ENCODE measurements at regions not wholly inside any gene's neighbourhood (a gene's known extent, or its start where the extent isn't known, plus 50 kb on each side); places are given as distances from the start of the nearest gene placed in this dataset.
A peak's percentile ranks its signal among the peaks of the same experiment; 100 is the strongest.
"Not testable (repeated sequence)": the region's sequence is repeated elsewhere in the genome, so short reads cannot be mapped to it uniquely, and the experiment has no call there.

- H3K27me3 ChIP-seq (replicated peaks; ENCODE audit: insufficient read depth); in situ Hi-C loops (cut with MboI); DNase-seq; H2AFZ ChIP-seq; H3K36me3 ChIP-seq (ENCODE audit: low read depth); H3K9me2 ChIP-seq (ENCODE audit: insufficient read depth); H3K9me3 ChIP-seq (ENCODE audit: low read depth): not testable (repeated sequence)
- Histone ChIP-seq H3K4me1 (ENCODE audit: insufficient read depth) (peaks cover 47% of the 10 kb centered on the region), H3K9ac (peak overlapping the region; percentile 65), H3K27ac (peak overlapping the region; percentile 84), H3F3A (ENCODE audit: insufficient read depth) (peaks cover 36% of the 10 kb centered on the region), H3K79me2 (ENCODE audit: insufficient read depth) (peaks cover 73% of the 10 kb centered on the region), H4K20me1 (ENCODE audit: insufficient read depth) (peaks cover 13% of the 10 kb centered on the region; the same call in 1 of the 2 replicates), H3K4me3 (peak overlapping the region; percentile 59), H3K4me2 (ENCODE audit: unreplicated experiment) (peak overlapping the region; percentile 70)
- WGBS, 2 experiments (ENCODE audit: low coverage in 1 of 2, low lambda C conversion rate in 2 of 2, missing lambda C conversion rate in 2 of 2) = 51 to 54% methylated on average over 10 of the region's 10 CpGs
Observed at GRCh38 chr16:21517263-21517662, 82.1 kb upstream of the METTL9 start.

GRCh38 chr16:21519361-21520133 lies 79.8 kb upstream of the METTL9 start:
- H3K4me3 ChIP-seq = peak overlapping the region; percentile 74
- peaks cover 50% of the 10 kb centered on the region for H3K79me2 ChIP-seq (ENCODE audit: insufficient read depth)
- H3K9me2 ChIP-seq (ENCODE audit: insufficient read depth); in situ Hi-C loops (cut with MboI); H2AFZ ChIP-seq; H3K36me3 ChIP-seq (ENCODE audit: low read depth); H3K27me3 ChIP-seq (replicated peaks; ENCODE audit: insufficient read depth); H3K9me3 ChIP-seq (ENCODE audit: low read depth): not testable (repeated sequence)
- H3K4me2 ChIP-seq (ENCODE audit: unreplicated experiment) = peak overlapping the region; percentile 97
- peaks cover 13% of the 10 kb centered on the region; the same call in 1 of the 2 replicates for H4K20me1 ChIP-seq (ENCODE audit: insufficient read depth)
- H3K4me1 ChIP-seq (ENCODE audit: insufficient read depth) = peaks cover 29% of the 10 kb centered on the region
- peaks cover 43% of the 10 kb centered on the region for H3F3A ChIP-seq (ENCODE audit: insufficient read depth)
- WGBS, 2 experiments (ENCODE audit: low coverage in 1 of 2, low lambda C conversion rate in 2 of 2, missing lambda C conversion rate in 2 of 2) = 0 to 1% methylated on average over 44 to 52 of the region's 52 CpGs
- H3K9ac ChIP-seq = peak overlapping the region; percentile 98
- peak overlapping the region; percentile 89 for H3K27ac ChIP-seq
- peak; percentile 17 for DNase-seq

GRCh38 chr16:21520134-21521047 lies 79.0 kb upstream of the METTL9 start:
- H3K9me2 ChIP-seq (ENCODE audit: insufficient read depth); H3K27me3 ChIP-seq (replicated peaks; ENCODE audit: insufficient read depth); H3K36me3 ChIP-seq (ENCODE audit: low read depth); H3K9me3 ChIP-seq (ENCODE audit: low read depth); in situ Hi-C loops (cut with MboI): not testable (repeated sequence)
- H3K9ac ChIP-seq = peak overlapping the region; percentile 98
- peak overlapping the region; percentile 89 for H3K27ac ChIP-seq
- DNase-seq = peak; percentile 99
- peak overlapping the region; percentile 57 for H2AFZ ChIP-seq
- H3K4me3 ChIP-seq = peak overlapping the region; percentile 74
- peaks cover 28% of the 10 kb centered on the region for H3K4me1 ChIP-seq (ENCODE audit: insufficient read depth)
- peak overlapping the region; percentile 33 for H3K4me2 ChIP-seq (ENCODE audit: unreplicated experiment)
- peaks cover 42% of the 10 kb centered on the region for H3K79me2 ChIP-seq (ENCODE audit: insufficient read depth)
- WGBS, 2 experiments (ENCODE audit: low coverage in 1 of 2, low lambda C conversion rate in 2 of 2, missing lambda C conversion rate in 2 of 2) = 4 to 5% methylated on average over 77 to 101 of the region's 101 CpGs
- peaks cover 12% of the 10 kb centered on the region; the same call in 1 of the 2 replicates for H4K20me1 ChIP-seq (ENCODE audit: insufficient read depth)
- H3F3A ChIP-seq (ENCODE audit: insufficient read depth) = peaks cover 49% of the 10 kb centered on the region

- 65 to 68% methylated on average over 8 of the region's 8 CpGs for WGBS, 2 experiments (ENCODE audit: low coverage in 1 of 2, low lambda C conversion rate in 2 of 2, missing lambda C conversion rate in 2 of 2)
- H3K9me2 ChIP-seq (ENCODE audit: insufficient read depth); H4K20me1 ChIP-seq (ENCODE audit: insufficient read depth); H3K9me3 ChIP-seq (ENCODE audit: low read depth); in situ Hi-C loops (cut with MboI); H3K27me3 ChIP-seq (replicated peaks; ENCODE audit: insufficient read depth); H3K36me3 ChIP-seq (ENCODE audit: low read depth): not testable (repeated sequence)
- peak overlapping the region; percentile 98 for H3K9ac ChIP-seq
- H3K4me1 ChIP-seq (ENCODE audit: insufficient read depth) = peaks cover 26% of the 10 kb centered on the region
- H3F3A ChIP-seq (ENCODE audit: insufficient read depth) = peaks cover 45% of the 10 kb centered on the region
- peak overlapping the region; percentile 89 for H3K27ac ChIP-seq
- H2AFZ ChIP-seq = peak overlapping the region; percentile 57
- H3K4me3 ChIP-seq = peak overlapping the region; percentile 44; the same call in 1 of the 2 replicates
- DNase-seq = peak; percentile 2
- peak overlapping the region; percentile 33 for H3K4me2 ChIP-seq (ENCODE audit: unreplicated experiment)
- peaks cover 35% of the 10 kb centered on the region for H3K79me2 ChIP-seq (ENCODE audit: insufficient read depth)
Observed at GRCh38 chr16:21521048-21521389, 78.4 kb upstream of the METTL9 start.

GRCh38 chr16:21521390-21522143 lies 77.8 kb upstream of the METTL9 start:
- H3K79me2 ChIP-seq (ENCODE audit: insufficient read depth) = peaks cover 30% of the 10 kb centered on the region
- peak overlapping the region; percentile 57 for H2AFZ ChIP-seq
- peak; percentile 76 for DNase-seq
- H3F3A ChIP-seq (ENCODE audit: insufficient read depth) = peaks cover 45% of the 10 kb centered on the region
- H3K27ac ChIP-seq = peak overlapping the region; percentile 89
- WGBS, 2 experiments (ENCODE audit: low coverage in 1 of 2, low lambda C conversion rate in 2 of 2, missing lambda C conversion rate in 2 of 2) = 20 to 31% methylated on average over 24 of the region's 24 CpGs
- H3K4me2 ChIP-seq (ENCODE audit: unreplicated experiment) = peak overlapping the region; percentile 33
- H3K4me3 ChIP-seq = peak overlapping the region; percentile 44
- in situ Hi-C loops (cut with MboI); H3K9me2 ChIP-seq (ENCODE audit: insufficient read depth); H4K20me1 ChIP-seq (ENCODE audit: insufficient read depth); H3K27me3 ChIP-seq (replicated peaks; ENCODE audit: insufficient read depth); H3K36me3 ChIP-seq (ENCODE audit: low read depth); H3K9me3 ChIP-seq (ENCODE audit: low read depth): not testable (repeated sequence)
- peak overlapping the region; percentile 98 for H3K9ac ChIP-seq
- peaks cover 21% of the 10 kb centered on the region for H3K4me1 ChIP-seq (ENCODE audit: insufficient read depth)

GRCh38 chr16:21522846-21523245 lies 76.5 kb upstream of the METTL9 start:
- H3K27ac ChIP-seq; H3K27me3 ChIP-seq (replicated peaks; ENCODE audit: insufficient read depth): not testable (repeated sequence)
- peaks cover 41% of the 10 kb centered on the region for H3F3A ChIP-seq (ENCODE audit: insufficient read depth)

More at GRCh38 chr16:21522846-21523245, 76.5 kb upstream of the METTL9 start:
- H3K4me2 ChIP-seq (ENCODE audit: unreplicated experiment); H3K4me3 ChIP-seq; H2AFZ ChIP-seq; in situ Hi-C loops (cut with MboI); H3K9me3 ChIP-seq (ENCODE audit: low read depth); H3K36me3 ChIP-seq (ENCODE audit: low read depth); H3K9me2 ChIP-seq (ENCODE audit: insufficient read depth); H3K9ac ChIP-seq; H4K20me1 ChIP-seq (ENCODE audit: insufficient read depth): not testable (repeated sequence)
- peak; percentile 0 for DNase-seq
- WGBS, 2 experiments (ENCODE audit: low coverage in 1 of 2, low lambda C conversion rate in 2 of 2, missing lambda C conversion rate in 2 of 2) = 96% methylated on average over 20 of the region's 20 CpGs
- Histone ChIP-seq H3K4me1 (ENCODE audit: insufficient read depth) (peaks cover 18% of the 10 kb centered on the region), H3K79me2 (ENCODE audit: insufficient read depth) (peaks cover 19% of the 10 kb centered on the region)
